ENCODE measurements at regions not wholly inside any gene's neighbourhood (a gene's known extent, or its start where the extent isn't known, plus 50 kb on each side); places are given as distances from the start of the nearest gene placed in this dataset.
A peak's percentile ranks its signal among the peaks of the same experiment; 100 is the strongest.

- Histone ChIP-seq H3F3A (ENCODE audit: low read depth) (no peaks in the 10 kb centered on the region), H3K4me3 (no peak overlapping the region), H3K27me3 (no peaks in the 10 kb centered on the region), H2AFZ (replicated peaks) (no peak overlapping the region), H3K9ac (no peak overlapping the region), H3K4me1 (no peaks in the 10 kb centered on the region), H3K79me2 (ENCODE audit: low read depth) (no peaks in the 10 kb centered on the region), H3K9me3 (ENCODE audit: low read depth) (no peaks in the 10 kb centered on the region), H3K27ac (no peak overlapping the region), H3K36me3 (no peaks in the 10 kb centered on the region), H3K4me2 (no peak overlapping the region), H4K20me1 (ENCODE audit: low read depth) (no peaks in the 10 kb centered on the region)
- no peak overlapping the region for H3K4me3 Mint-ChIP-seq
- TF ChIP-seq EZH2 (IDR thresholded peaks at IDR 0.05) (no peak), EZH2phosphoT487 (IDR thresholded peaks at IDR 0.05) (no peak), CTCF (IDR thresholded peaks at IDR 0.05) (no peak)
- no peaks in the 10 kb centered on the region for H3K4me1 Mint-ChIP-seq
- no peak overlapping the region for H3K27ac Mint-ChIP-seq
- no peak for DNase-seq (ENCODE audit: low spot score)
- H3K36me3 Mint-ChIP-seq, result no peaks in the 10 kb centered on the region
- no peaks in the 10 kb centered on the region for H3K9me3 Mint-ChIP-seq
- no peaks in the 10 kb centered on the region for H3K27me3 Mint-ChIP-seq (ENCODE audit: insufficient read depth, low read depth)
Measured at GRCh38 chr1:191140038-191140437, 662.4 kb upstream of the BRINP3 start.

GRCh38 chr1:191142748-191143147 lies 665.1 kb upstream of the BRINP3 start:
- H4K20me1 ChIP-seq (ENCODE audit: low read depth), result no peaks in the 10 kb centered on the region
- no peaks in the 10 kb centered on the region for H3K36me3 ChIP-seq
- H3K4me1 ChIP-seq, result no peaks in the 10 kb centered on the region
- H3K4me3 ChIP-seq, result no peak overlapping the region
- no peaks in the 10 kb centered on the region for H3F3A ChIP-seq (ENCODE audit: low read depth)
- no peaks in the 10 kb centered on the region for H3K4me1 Mint-ChIP-seq
- H3K27ac ChIP-seq, result no peak overlapping the region
- TF ChIP-seq EZH2 (IDR thresholded peaks at IDR 0.05) (no peak), CTCF (IDR thresholded peaks at IDR 0.05) (no peak), EZH2phosphoT487 (IDR thresholded peaks at IDR 0.05) (no peak)
- H3K27ac Mint-ChIP-seq, result no peak overlapping the region
- no peaks in the 10 kb centered on the region for H3K27me3 ChIP-seq
- H3K27me3 Mint-ChIP-seq (ENCODE audit: insufficient read depth, low read depth), result no peaks in the 10 kb centered on the region
- no peaks in the 10 kb centered on the region for H3K36me3 Mint-ChIP-seq
- no peak for DNase-seq (ENCODE audit: low spot score)
- no peak overlapping the region for H3K4me2 ChIP-seq
- H3K4me3 Mint-ChIP-seq, result no peak overlapping the region
- no peaks in the 10 kb centered on the region for H3K9me3 ChIP-seq (ENCODE audit: low read depth)
- no peak overlapping the region for H3K9ac ChIP-seq
- peak overlapping the region; percentile 27 for H2AFZ ChIP-seq (replicated peaks)
- H3K79me2 ChIP-seq (ENCODE audit: low read depth), result no peaks in the 10 kb centered on the region
- H3K9me3 Mint-ChIP-seq, result no peaks in the 10 kb centered on the region

- Histone ChIP-seq H3K79me2 (ENCODE audit: low read depth) (no peaks in the 10 kb centered on the region), H3F3A (ENCODE audit: low read depth) (no peaks in the 10 kb centered on the region), H3K9me3 (ENCODE audit: low read depth) (no peaks in the 10 kb centered on the region), H2AFZ (replicated peaks) (no peak overlapping the region), H4K20me1 (ENCODE audit: low read depth) (no peaks in the 10 kb centered on the region), H3K4me2 (no peak overlapping the region), H3K9ac (no peak overlapping the region), H3K27ac (no peak overlapping the region), H3K36me3 (no peaks in the 10 kb centered on the region), H3K27me3 (no peaks in the 10 kb centered on the region), H3K4me3 (no peak overlapping the region), H3K4me1 (no peaks in the 10 kb centered on the region)
- TF ChIP-seq EZH2phosphoT487 (IDR thresholded peaks at IDR 0.05), result no peak
- no peak for TF ChIP-seq CTCF (IDR thresholded peaks at IDR 0.05)
- no peak for TF ChIP-seq EZH2 (IDR thresholded peaks at IDR 0.05)
- no peaks in the 10 kb centered on the region for H3K9me3 Mint-ChIP-seq
- H3K4me1 Mint-ChIP-seq, result no peaks in the 10 kb centered on the region
- H3K4me3 Mint-ChIP-seq, result no peak overlapping the region
- no peaks in the 10 kb centered on the region for H3K27me3 Mint-ChIP-seq (ENCODE audit: insufficient read depth, low read depth)
- no peak overlapping the region for H3K27ac Mint-ChIP-seq
- H3K36me3 Mint-ChIP-seq, result no peaks in the 10 kb centered on the region
- no peak for DNase-seq (ENCODE audit: low spot score)
Measured at GRCh38 chr1:191145834-191146233, 668.2 kb upstream of the BRINP3 start.
